RWPE1 (cell line): ENCODE measurements at regions not wholly inside any gene's neighbourhood (a gene's known extent, or its start where the extent isn't known, plus 50 kb on each side); places are given as distances from the start of the nearest gene placed in this dataset.

Experiments used
- CTCF ChIA-PET: fragments of 350-600 bp; sonication (Branson Sonifier 250); formaldehyde crosslinking; extraction: SDS; loops from one replicate; lab custom pipeline; 2021; lab: Yijun Ruan, JAX
- POLR2A ChIA-PET: fragments of 400-600 bp; formaldehyde crosslinking; extraction: SDS; loops from one replicate; lab custom pipeline; 2020; ENCODE audit warnings: antibody characterized with exemption; ENCODE audit not compliant: low non-redundant PET; lab: Yijun Ruan, JAX
- DNase-seq: peaks from one replicate; pipeline ENCODE4 v3.0.0; 2012; ENCODE audit warnings: low spot score
- H3K27ac ChIP-seq: fragments of 450-650 bp; 2 replicates; pipeline ENCODE4 v1.5.1; 2017
- CTCF ChIP-seq: fragments of 450-650 bp; conservative IDR thresholded peaks from 2 replicates; pipeline ENCODE4 v1.5.1; 2017; ENCODE audit warnings: low read depth, mild to moderate bottlenecking

DNA sequence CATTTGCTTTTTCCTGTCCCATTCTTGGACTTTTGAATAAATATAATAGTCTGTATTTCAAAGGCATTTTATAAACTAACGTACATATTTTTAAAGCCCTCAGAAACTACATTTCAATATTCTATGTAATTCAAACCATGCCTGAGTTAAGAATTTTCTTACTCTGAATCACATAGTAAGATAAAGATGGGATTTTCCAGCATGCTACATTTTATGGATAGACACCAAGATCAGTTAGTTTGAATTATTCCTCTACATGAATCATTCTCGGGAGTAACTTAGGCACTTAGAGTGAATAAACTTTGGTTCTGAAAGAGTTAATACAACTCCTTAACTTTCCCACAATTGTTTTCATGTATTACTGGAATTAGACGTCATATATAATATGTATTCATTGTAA is 713.3 kb upstream of the CBLB start:
- no peak overlapping the region for H3K27ac ChIP-seq
- TF ChIP-seq CTCF: no peak
- DNase-seq: no peak
- POLR2A ChIA-PET: no interaction called here
- CTCF ChIA-PET: no interaction called here

GRCh38 chr3:106587551-106587950 is 718.7 kb upstream of the CBLB start:
- ChIA-PET POLR2A (no interaction called here), CTCF (interaction anchor here (0.5 to 0.7 kb wide), 2 partner anchors 257 to 827 kb away, joined by 3 to 4 read pairs; no protein-coding TSS in a partner anchor)
- DNase-seq: no peak
- no peak overlapping the region for H3K27ac ChIP-seq
- no peak for TF ChIP-seq CTCF

- CTCF ChIA-PET: interaction anchor here (0.7 kb wide), 1 partner anchor 1164 kb away, joined by 3 read pairs; no protein-coding TSS in a partner anchor
- peak overlapping the region; percentile 87 for H3K27ac ChIP-seq
- peak; percentile 20 for DNase-seq
- no peak for TF ChIP-seq CTCF
- POLR2A ChIA-PET: interaction anchor here (0.6 kb wide), 1 partner anchor 499 kb away, joined by 4 read pairs; no protein-coding TSS in a partner anchor
Observed at GRCh38 chr3:106588739-106589138, 719.9 kb upstream of the CBLB start.

DNA sequence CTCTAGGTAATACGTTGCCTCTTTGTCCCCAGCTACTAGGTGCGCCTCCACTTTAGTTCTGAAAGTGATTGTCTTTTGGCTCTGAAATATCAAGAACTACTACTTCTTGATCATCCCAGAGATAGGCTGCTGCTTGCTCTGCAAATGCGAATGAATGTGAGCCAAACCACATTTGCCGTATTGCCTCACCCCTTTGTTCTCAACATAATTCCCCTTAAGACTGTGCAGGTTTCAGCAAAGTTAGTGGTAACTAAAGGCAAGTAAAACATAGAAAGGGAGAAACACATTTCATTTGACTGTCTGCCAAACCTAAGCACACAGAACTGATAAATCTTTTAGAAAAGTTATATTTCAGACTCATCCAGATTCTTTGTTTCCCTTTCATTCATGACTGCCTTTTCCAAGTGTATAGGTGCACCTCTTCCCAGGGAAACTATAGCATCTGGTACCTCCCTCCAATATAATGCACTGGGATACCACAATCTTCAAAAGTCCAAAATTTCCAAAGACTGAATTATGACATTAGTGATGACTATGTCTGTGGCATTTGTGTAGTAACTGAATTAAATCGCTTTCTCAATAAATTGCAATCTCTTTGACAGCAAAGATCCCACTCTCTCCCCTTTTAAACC is 720.6 kb upstream of the CBLB start:
- ChIA-PET CTCF (no interaction called here), POLR2A (interaction anchor here (0.6 kb wide), 1 partner anchor 500 kb away, joined by 4 read pairs; no protein-coding TSS in a partner anchor)
- TF ChIP-seq CTCF: no peak
- no peak overlapping the region for H3K27ac ChIP-seq
- peak; percentile 38 for DNase-seq

GRCh38 chr3:106590216-106590615 is 721.4 kb upstream of the CBLB start:
- DNase-seq: no peak
- ChIA-PET CTCF (no interaction called here), POLR2A (no interaction called here)
- no peak for TF ChIP-seq CTCF
- no peak overlapping the region for H3K27ac ChIP-seq

DNA sequence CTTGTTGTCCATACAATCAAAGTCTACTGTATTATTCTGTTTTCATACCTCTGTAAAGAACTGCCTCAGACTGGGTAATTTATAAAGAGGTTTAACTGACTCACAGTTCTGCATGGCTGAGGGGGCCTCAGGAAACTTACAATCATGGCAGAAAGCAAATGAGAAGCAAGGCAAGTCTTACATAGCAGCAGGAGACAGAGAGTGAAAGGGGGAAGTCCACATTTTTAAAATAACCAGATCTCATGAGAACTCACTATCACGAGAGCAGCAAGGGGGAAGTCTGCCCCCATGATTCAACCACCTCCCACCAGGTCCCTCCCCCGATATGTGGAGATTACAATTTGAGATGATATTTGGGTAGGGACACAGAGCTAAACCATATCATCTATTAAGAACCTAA is 724.6 kb upstream of the CBLB start:
- no peak overlapping the region for H3K27ac ChIP-seq
- no peak for DNase-seq
- POLR2A ChIA-PET: no interaction called here
- CTCF ChIA-PET: interaction anchor here (0.7 kb wide), 1 partner anchor 19 kb away, joined by 3 read pairs; no protein-coding TSS in a partner anchor
- no peak for TF ChIP-seq CTCF
